HCT116 (cell line): ENCODE measurements at regions not wholly inside any gene's neighbourhood (a gene's known extent, or its start where the extent isn't known, plus 50 kb on each side); places are given as distances from the start of the nearest gene placed in this dataset.

Experiments
- ATAC-seq: fragments of 200-7000 bp; cut with Tn5 transposase; 2 replicates; pipeline ENCODE4 v1.9.1; 2020; ENCODE audit warnings: mild to moderate bottlenecking, moderate library complexity
- BruUV-seq: library from RNA; stranded (reverse); fragments of 400-500 nt; replicated peaks from 2 replicates; lab custom pipeline; 2021; lab: Mats Ljungman, UMichigan
- CTCF ChIA-PET: fragments of 300-600 bp; sonication (Branson Sonifier 250); formaldehyde crosslinking; loops from one replicate; lab custom pipeline; 2021; ENCODE audit warnings: antibody characterized with exemption; lab: Charles Lee
- POLR2A ChIA-PET: fragments of 300-600, 350-600 bp; sonication (Branson Sonifier 250); formaldehyde crosslinking; loops from one replicate; lab custom pipeline; 2021; ENCODE audit warnings: antibody characterized with exemption; lab: Charles Lee
- RAD21 ChIA-PET, 2 experiments: fragments of 300-600 bp; sonication (Branson Sonifier 250); formaldehyde crosslinking; loops; one replicate each; lab custom pipeline; 2023; ENCODE audit warnings: low total read pairs in 2 of 2; ENCODE audit not compliant: uncharacterized antibody in 2 of 2, unreplicated experiment in 2 of 2, low non-redundant PET in 1 of 2; lab: Charles Lee
- DNase-seq: peaks from one replicate; pipeline ENCODE4 v3.0.0-alpha.2; 2010; ENCODE audit warnings: low read depth, low spot score
- H2AFZ ChIP-seq: fragments of 200-600 bp; shearing (Covaris generic), sonication (generic); 2 replicates; pipeline ENCODE4 v1.6.1; 2017; ENCODE audit warnings: low read depth, mixed run types, mixed read lengths, antibody characterized with exemption, low read length; ENCODE audit not compliant: poor library complexity, severe bottlenecking
- H3K27ac ChIP-seq: 2 replicates; pipeline ENCODE4 v1.5.1; 2012; ENCODE audit warnings: low read depth, low read length
- H3K27me3 ChIP-seq: fragments of 200-600 bp; sonication (generic); 2 replicates; pipeline ENCODE4 v1.6.1; 2016; ENCODE audit warnings: mixed run types, low read length, mixed read lengths; ENCODE audit not compliant: insufficient read depth
- H3K36me3 ChIP-seq, 2 experiments: fragments of 200-500 bp in 1 of 2; fragments of 200-600 bp in 1 of 2; sonication (Bioruptor generic) in 1 of 2; sonication (generic) in 1 of 2; 2 replicates each; pipeline versions ENCODE4 v1.5.1 to v1.6.1; 2014 to 2016; ENCODE audit warnings: low read length in 2 of 2, inconsistent platforms in 1 of 2, mixed read lengths in 1 of 2, mixed run types in 1 of 2; ENCODE audit not compliant: insufficient read depth in 2 of 2, control insufficient read depth in 1 of 2
- H3K4me1 ChIP-seq, 2 experiments: fragments of 200-600 bp in 1 of 2; sonication (generic) in 1 of 2; 2 replicates each; pipeline versions ENCODE4 v1.5.1 to v1.6.1; 2012 to 2017; ENCODE audit warnings: low read length in 2 of 2, inconsistent platforms in 1 of 2, mild to moderate bottlenecking in 1 of 2, mixed read lengths in 1 of 2, mixed run types in 1 of 2, moderate library complexity in 1 of 2; ENCODE audit not compliant: insufficient read depth in 2 of 2, control insufficient read depth in 1 of 2
- H3K4me2 ChIP-seq: fragments of 200-600 bp; sonication (generic); 2 replicates; pipeline ENCODE4 v1.6.1; 2017; ENCODE audit warnings: mixed run types, low read length, mixed read lengths
- H3K4me3 ChIP-seq, 2 experiments: fragments of 200-600 bp in 1 of 2; sonication (generic) in 1 of 2; replicated peaks in 1 of 2; 2 replicates each; pipeline ENCODE4 v1.5.1; 2011 to 2016; ENCODE audit warnings: low read length in 2 of 2, control low read depth in 1 of 2, low read depth in 1 of 2, mild to moderate bottlenecking in 1 of 2, mixed read lengths in 1 of 2, mixed run types in 1 of 2
- H3K79me2 ChIP-seq: fragments of 200-600 bp; sonication (generic); 2 replicates; pipeline ENCODE4 v1.6.1; 2017; ENCODE audit warnings: mild to moderate bottlenecking, mixed run types, low read length, moderate library complexity, mixed read lengths; ENCODE audit not compliant: insufficient read depth
- H3K9ac ChIP-seq: fragments of 200-600 bp; sonication (generic); 2 replicates; pipeline ENCODE4 v1.6.1; 2016; ENCODE audit warnings: low read length, mixed read lengths
- H3K9me2 ChIP-seq: fragments of 200-600 bp; sonication (generic), shearing (Covaris generic); 2 replicates; pipeline ENCODE4 v1.6.1; 2017; ENCODE audit warnings: mixed run types, mild to moderate bottlenecking, moderate library complexity; ENCODE audit not compliant: insufficient read depth
- H3K9me3 ChIP-seq, 2 experiments: fragments of 200-500 bp in 1 of 2; fragments of 200-600 bp in 1 of 2; sonication (Bioruptor generic) in 1 of 2; sonication (generic) in 1 of 2; 2 replicates each; pipeline ENCODE4 v1.6.1; 2014 to 2017; ENCODE audit warnings: low read length in 2 of 2, mixed read lengths in 2 of 2, inconsistent platforms in 1 of 2, low read depth in 1 of 2, mild to moderate bottlenecking in 1 of 2, mixed run types in 1 of 2, moderate library complexity in 1 of 2; ENCODE audit not compliant: control insufficient read depth in 1 of 2, insufficient read depth in 1 of 2
- H4K20me1 ChIP-seq: fragments of 200-600 bp; sonication (generic), shearing (Covaris generic); 2 replicates; pipeline ENCODE4 v1.6.1; 2017; ENCODE audit warnings: mixed run types, mild to moderate bottlenecking, moderate library complexity; ENCODE audit not compliant: insufficient read depth
- CEBPB ChIP-seq: IDR thresholded peaks from 2 replicates; pipeline ENCODE4 v1.6.1; 2012; ENCODE audit warnings: low read depth
- EGR1 ChIP-seq: IDR thresholded peaks from 2 replicates; pipeline ENCODE4 v1.6.1; 2012; ENCODE audit warnings: low read depth
- ELF1 ChIP-seq: IDR thresholded peaks from 2 replicates; pipeline ENCODE4 v1.6.1; 2012; ENCODE audit warnings: low read depth, borderline replicate concordance
- JUND ChIP-seq: IDR thresholded peaks from 2 replicates; pipeline ENCODE4 v1.6.1; 2012
- POLR2A ChIP-seq: IDR thresholded peaks from 2 replicates; pipeline ENCODE4 v1.7.0; 2011; ENCODE audit warnings: borderline replicate concordance; ENCODE audit not compliant: insufficient read depth, insufficient read length; ENCODE audit errors: extremely low read depth
- RAD21 ChIP-seq: IDR thresholded peaks from 2 replicates; pipeline ENCODE4 v1.6.1; 2012; ENCODE audit warnings: low read depth, mild to moderate bottlenecking
- REST ChIP-seq: IDR thresholded peaks from 2 replicates; pipeline ENCODE4 v1.6.1; 2012; ENCODE audit warnings: low read depth
- SP1 ChIP-seq: IDR thresholded peaks from 2 replicates; pipeline ENCODE4 v1.6.1; 2012; ENCODE audit warnings: low read depth
- TCF7L2 ChIP-seq: IDR thresholded peaks from 2 replicates; pipeline ENCODE4 v1.7.0; 2011; ENCODE audit warnings: borderline replicate concordance, inconsistent platforms; ENCODE audit not compliant: insufficient read depth, insufficient read length; ENCODE audit errors: extremely low read depth
- ZBTB33 ChIP-seq: IDR thresholded peaks from 2 replicates; pipeline ENCODE4 v1.6.1; 2011; ENCODE audit warnings: mild to moderate bottlenecking, low read length, moderate library complexity; ENCODE audit not compliant: insufficient replicate concordance; ENCODE audit errors: extremely low read depth
- ZFX ChIP-seq: fragments of 450-650 bp; IDR thresholded peaks from 2 replicates; pipeline ENCODE4 v1.6.1; 2017
- ZNF274 ChIP-seq: fragments of 200-500 bp; sonication (Bioruptor generic); IDR thresholded peaks from 2 replicates; pipeline ENCODE4 v1.6.1; 2014; ENCODE audit warnings: mild to moderate bottlenecking, low read depth, low read length, inconsistent platforms
- intact Hi-C: fragments of 100-400 bp; cut with micrococcal nuclease; formaldehyde crosslinking; loops from 2 replicates; pipeline ENCODE4 v1.10.0; 2022

- no peaks in the 10 kb centered on the region for H3K9me2 ChIP-seq
- no peaks in the 10 kb centered on the region for H3K27me3 ChIP-seq
- CTCF ChIA-PET: no interaction called here
- H3K36me3 ChIP-seq: no peaks in the 10 kb centered on the region
- H3K4me1 ChIP-seq: peaks cover 0 to 7% of the 10 kb centered on the region in 2 experiments; a peak in 1 of 4 replicates
- no peaks in the 10 kb centered on the region for H3K79me2 ChIP-seq
- no peak for DNase-seq
- H3K4me3 ChIP-seq: no peak overlapping the region
- H4K20me1 ChIP-seq: no peaks in the 10 kb centered on the region
- POLR2A ChIA-PET: no interaction called here
- no peak overlapping the region for H3K4me2 ChIP-seq
- H3K9ac ChIP-seq: no peak overlapping the region
- H2AFZ ChIP-seq: peak overlapping the region; percentile 26
- RAD21 ChIA-PET: no interaction called here
- no peak for TF ChIP-seq JUND
- no peak for TF ChIP-seq SP1
- no peak for TF ChIP-seq ZBTB33
- TF ChIP-seq TCF7L2: no peak
- TF ChIP-seq REST: no peak
- no peak for TF ChIP-seq CEBPB
- TF ChIP-seq ZFX: no peak
- no peak for TF ChIP-seq ZNF274
- TF ChIP-seq EGR1: no peak
- TF ChIP-seq ELF1: no peak
- no peak for TF ChIP-seq POLR2A
- no peak for TF ChIP-seq RAD21
- intact Hi-C loops: no loop called here
- no TSS peak for BruUV-seq
- H3K27ac ChIP-seq: no peak overlapping the region
- H3K9me3 ChIP-seq: no peaks in the 10 kb centered on the region
- peak; percentile 36; the same call in 1 of the 2 replicates for ATAC-seq
Measured at GRCh38 chr2:234587341-234588053, 90.6 kb upstream of the ARL4C start.
